Psoas muscle (tissue), 7 donors: ENCODE measurements at regions not wholly inside any gene's neighbourhood (a gene's known extent, or its start where the extent isn't known, plus 50 kb on each side); places are given as distances from the start of the nearest gene placed in this dataset.
"Not testable (repeated sequence)": the region's sequence is repeated elsewhere in the genome, so short reads cannot be mapped to it uniquely, and the experiment has no call there.

ENCODE experiments used
- ATAC-seq, 4 donors: fragments of 200-7000 bp; cut with Tn5 transposase; one replicate each; pipeline ENCODE4 v1.9.1; 2020; ENCODE audit warnings: moderate library complexity in 3 of 4, mild to moderate bottlenecking in 2 of 4
- DNase-seq, 2 donors: peaks; one replicate each; pipeline ENCODE4 v3.0.0-alpha.2; 2020
- H3K27ac ChIP-seq: fragments of 200-600 bp; one replicate; pipeline ENCODE4 v1.8.0; 2022
- H3K27me3 ChIP-seq, 3 donors: fragments of 200-600 bp in 1 of 3; one replicate each; pipeline versions ENCODE4 v1.6.1 to v1.8.0; 2013 to 2022; ENCODE audit warnings: low read length in 2 of 3, mild to moderate bottlenecking in 2 of 3, moderate library complexity in 1 of 3; ENCODE audit not compliant: insufficient read depth in 3 of 3
- H3K36me3 ChIP-seq, 2 donors: fragments of 200-600 bp in 1 of 2; one replicate each; pipeline versions ENCODE4 v1.6.1 to v1.8.0; 2013 to 2022; ENCODE audit warnings: low read depth in 1 of 2, mild to moderate bottlenecking in 1 of 2, moderate library complexity in 1 of 2; ENCODE audit not compliant: insufficient read depth in 1 of 2
- H3K4me1 ChIP-seq: fragments of 200-600 bp; one replicate; pipeline ENCODE4 v1.8.0; 2022
- H3K4me3 ChIP-seq: fragments of 200-600 bp; one replicate; pipeline ENCODE4 v1.8.0; 2022; ENCODE audit warnings: mild to moderate bottlenecking
- H3K9me3 ChIP-seq: fragments of 200-600 bp; one replicate; pipeline ENCODE4 v1.8.0; 2022
- CTCF ChIP-seq: fragments of 200-600 bp; IDR thresholded peaks from one replicate; pipeline ENCODE4 v1.8.0; 2022; ENCODE audit warnings: antibody characterized with exemption
- WGBS, 3 donors: extraction: QIAGEN DNeasy Blood & Tissue Kit; methylation state at CpG; one replicate each; pipeline versions ENCODE4 v1.1.6 to v1.1.7; 2013; 5-methylcytosine and 5-hydroxymethylcytosine counted together
- intact Hi-C, 2 donors: fragments of 100-400 bp; cut with DNase I; formaldehyde crosslinking; loops; one replicate each; pipeline versions ENCODE4 v1.11.0 to v1.14.2; 2022
- donor health status: healthy with polysubstance abuse.
- donor health status: DM: no; HTN: no; CAD: no; lungs with moderate emphysema.
- donor health status: Bipolar disorder and iron deficiency.
- donor health status: healthy.
- donor health status: DM: yes; HTN: yes; CAD: no.
- donor health status: DM: no; HTN: no; CAD: no.
- donor health status: DM: yes; HTN: yes; CAD: no.

DNA sequence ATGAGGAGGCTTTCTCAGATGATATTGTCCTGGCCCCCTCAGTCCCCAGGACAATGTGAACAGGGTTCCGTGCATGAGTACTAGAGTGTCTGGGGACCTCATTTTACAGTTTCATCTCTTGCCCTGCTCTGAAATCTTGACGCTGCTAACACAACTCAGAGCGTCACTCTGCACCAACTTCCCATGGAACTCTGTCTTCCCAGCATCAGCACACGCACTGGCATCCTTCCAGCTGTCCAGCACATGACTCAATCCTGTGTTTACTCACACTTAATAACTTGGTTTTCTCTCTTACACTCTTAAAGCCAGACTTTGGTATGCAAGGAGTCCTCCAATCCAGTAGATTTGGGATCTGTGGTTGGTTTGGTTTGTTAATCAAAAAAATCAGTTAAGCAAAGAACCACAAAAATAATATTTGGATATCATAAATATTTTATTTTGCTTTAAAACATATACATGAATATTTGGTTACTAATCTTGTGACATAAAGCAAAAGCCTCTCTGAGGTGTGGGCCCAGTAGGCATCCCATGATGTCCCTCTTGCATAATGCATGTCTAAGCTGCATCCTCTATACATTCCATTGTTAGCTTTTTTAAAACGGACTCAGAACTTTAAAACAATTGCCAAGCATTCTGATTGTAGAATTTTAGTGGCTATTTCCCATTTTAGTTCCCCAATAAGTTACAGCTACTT lies 131.0 kb downstream of the CXCL12 start:
- no peak overlapping the region for H3K4me3 ChIP-seq
- no peak overlapping the region for H3K27ac ChIP-seq
- DNase-seq, result peak; percentile 64 to 77
- H3K27me3 ChIP-seq, result no peaks in the 10 kb centered on the region
- intact Hi-C loops, result no loop called here
- H3K4me1 ChIP-seq, result no peaks in the 10 kb centered on the region
- no peak for TF ChIP-seq CTCF
- 16 to 20% (median 17%) methylated on average over 5 of the region's 5 CpGs for WGBS, 3 donors
- peak in 3 of 4 donors; percentile 32 to 58 (median 58) for ATAC-seq
- no peaks in the 10 kb centered on the region for H3K36me3 ChIP-seq
- H3K9me3 ChIP-seq, result no peaks in the 10 kb centered on the region

DNA sequence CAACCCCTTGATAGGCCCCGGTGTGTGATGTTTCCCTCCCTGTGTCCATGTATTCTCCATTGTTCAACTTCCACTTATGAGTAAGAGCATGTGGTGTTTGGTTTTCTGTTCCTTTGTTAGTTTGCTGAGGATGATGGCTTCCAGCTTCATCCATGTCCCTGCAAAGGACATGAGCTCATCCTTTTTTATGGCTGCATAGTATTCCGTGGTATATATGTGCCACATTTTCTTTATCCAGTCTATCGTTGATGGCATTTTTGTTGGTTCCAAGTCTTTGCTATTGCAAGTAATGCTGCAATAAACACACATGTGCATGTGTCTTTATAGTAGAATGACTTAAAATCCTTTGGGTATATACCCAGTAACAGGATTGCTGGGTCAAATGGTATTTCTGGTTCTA lies 132.3 kb downstream of the CXCL12 start:
- H3K27ac ChIP-seq, H3K4me3 ChIP-seq, ATAC-seq, H3K36me3 ChIP-seq, intact Hi-C loops, H3K4me1 ChIP-seq, DNase-seq, H3K9me3 ChIP-seq, H3K27me3 ChIP-seq: not testable (repeated sequence)
- WGBS, 3 donors, result 94 to 100% (median 97%) methylated on average over 3 of the region's 3 CpGs

GRCh38 chr10:44249933-44250332 lies 135.0 kb downstream of the CXCL12 start:
- ATAC-seq, H3K27me3 ChIP-seq, H3K4me1 ChIP-seq, H3K36me3 ChIP-seq, intact Hi-C loops, H3K27ac ChIP-seq, H3K4me3 ChIP-seq, DNase-seq, H3K9me3 ChIP-seq: not testable (repeated sequence)
- 80 to 91% (median 85%) methylated on average over 7 of the region's 7 CpGs for WGBS, 3 donors

DNA sequence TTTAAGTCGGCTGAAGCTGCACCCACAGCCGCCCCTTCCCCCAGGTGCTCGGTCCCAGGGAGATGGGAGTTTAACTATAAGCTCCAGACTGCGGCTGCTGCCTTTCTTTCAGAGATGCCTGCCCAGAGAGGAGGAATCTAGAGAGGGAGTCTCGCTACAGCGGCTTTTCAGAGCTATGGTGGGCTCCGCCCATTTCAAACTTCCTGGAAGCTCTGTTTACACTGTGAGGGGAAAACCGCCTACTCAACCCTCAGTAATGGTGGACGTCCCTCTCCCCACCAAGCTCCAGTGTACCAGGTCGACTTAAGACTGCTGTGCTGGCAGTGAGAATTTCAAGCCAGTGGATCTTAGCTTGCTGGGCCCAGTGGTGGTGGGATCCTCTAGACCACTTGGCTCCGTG lies 135.4 kb downstream of the CXCL12 start:
- H3K27me3 ChIP-seq, result no peaks in the 10 kb centered on the region
- peaks cover 6% of the 10 kb centered on the region for H3K9me3 ChIP-seq
- DNase-seq, result no peak
- no peak overlapping the region for H3K27ac ChIP-seq
- no peak for ATAC-seq
- TF ChIP-seq CTCF, result no peak
- H3K4me1 ChIP-seq, result no peaks in the 10 kb centered on the region
- H3K4me3 ChIP-seq, result no peak overlapping the region
- 77 to 80% (median 78%) methylated on average over 11 of the region's 11 CpGs for WGBS, 3 donors
- H3K36me3 ChIP-seq, result no peaks in the 10 kb centered on the region
- intact Hi-C loops, result no loop called here

DNA sequence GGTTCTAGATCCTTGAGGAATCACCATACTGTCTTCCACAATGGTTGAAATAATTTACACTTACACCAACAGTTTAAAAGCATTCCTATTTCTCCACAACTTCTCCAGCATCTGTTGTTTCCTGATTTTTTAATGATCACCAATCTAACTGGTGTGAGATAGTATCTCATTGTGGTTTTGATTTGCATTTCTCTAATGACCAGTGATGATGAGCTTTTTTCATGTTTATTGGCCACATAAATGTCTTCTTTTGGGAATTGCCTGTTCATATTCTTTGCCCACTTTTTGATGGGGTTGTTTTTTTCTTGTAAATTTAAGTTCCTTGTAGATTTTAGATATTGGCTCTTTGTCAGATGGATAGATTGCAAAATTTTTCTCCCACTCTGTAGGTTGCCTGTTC lies 138.2 kb downstream of the CXCL12 start:
- intact Hi-C loops, ATAC-seq, DNase-seq: not testable (repeated sequence)

DNA sequence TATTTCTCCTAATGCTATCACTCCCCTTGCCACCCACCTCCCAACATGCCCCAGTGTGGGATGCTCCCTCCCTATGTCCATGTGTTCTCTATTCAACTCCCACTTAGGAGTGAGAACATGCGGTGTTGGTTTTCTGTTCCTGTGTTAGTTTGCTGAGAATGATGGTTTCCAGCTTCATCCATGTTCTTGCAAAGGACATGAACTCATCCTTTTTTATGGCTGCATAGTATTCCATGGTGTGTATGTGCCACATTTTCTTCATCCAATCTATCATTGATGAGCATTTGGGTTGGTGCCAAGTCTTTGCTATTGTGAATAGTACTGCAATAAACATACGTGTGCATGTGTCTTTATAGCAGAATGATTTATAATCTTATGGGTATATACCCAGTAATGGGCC lies 138.6 kb downstream of the CXCL12 start:
- H3K4me1 ChIP-seq, intact Hi-C loops, DNase-seq, H3K4me3 ChIP-seq, H3K27me3 ChIP-seq, H3K27ac ChIP-seq, H3K36me3 ChIP-seq, H3K9me3 ChIP-seq, ATAC-seq: not testable (repeated sequence)
- WGBS, 3 donors, result 72 to 96% (median 94%) methylated on average over 2 of the region's 2 CpGs

More for the DNA sequence above, 138.2 kb downstream of the CXCL12 start:
- H3K4me1 ChIP-seq, H3K27me3 ChIP-seq, H3K4me3 ChIP-seq, H3K27ac ChIP-seq, H3K36me3 ChIP-seq, H3K9me3 ChIP-seq: not testable (repeated sequence)

DNA sequence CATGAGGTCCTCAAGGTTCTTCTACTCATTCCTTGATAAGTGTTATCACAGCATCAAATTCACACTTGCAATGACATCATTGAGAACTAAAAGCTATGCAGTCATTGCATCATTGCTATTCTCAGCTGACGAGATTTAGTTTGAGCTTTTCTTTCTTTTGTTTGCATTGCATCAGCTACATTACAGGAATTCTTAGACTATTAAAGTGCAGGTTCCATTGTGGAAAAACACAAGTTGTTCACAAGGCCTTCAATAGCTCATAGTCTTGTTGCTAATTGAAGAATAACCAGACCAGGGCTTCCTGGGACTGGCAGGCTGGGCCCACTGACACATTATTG lies 139.3 kb downstream of the CXCL12 start:
- TF ChIP-seq CTCF, result no peak
- WGBS, 3 donors, result 43 to 75% (median 55%) methylated on average over 1 of the region's 1 CpG
- Histone ChIP-seq H3K4me3 (no peak overlapping the region), H3K4me1 (no peaks in the 10 kb centered on the region), H3K9me3 (peaks cover 6% of the 10 kb centered on the region), H3K27me3 (no peaks in the 10 kb centered on the region), H3K27ac (no peak overlapping the region), H3K36me3 (no peaks in the 10 kb centered on the region)
- intact Hi-C loops, result no loop called here
- ATAC-seq (no peak), DNase-seq (no peak)
